Tibial nerve (tissue), 4 donors: ENCODE measurements at regions not wholly inside any gene's neighbourhood (a gene's known extent, or its start where the extent isn't known, plus 50 kb on each side); places are given as distances from the start of the nearest gene placed in this dataset.

ENCODE experiments used
- CTCF ChIP-seq, 5 experiments: fragments of 200-600 bp in 3 of 5; fragments of 450-650 bp in 2 of 5; sonication (generic) in 3 of 5; IDR thresholded peaks; one replicate each; pipeline ENCODE4 v1.5.1; 2016 to 2019; ENCODE audit warnings: antibody characterized with exemption in 5 of 5, mild to moderate bottlenecking in 3 of 5, moderate library complexity in 2 of 5
- EP300 ChIP-seq, 2 donors: sonication (generic); formaldehyde crosslinking; IDR thresholded peaks; one replicate each; pipeline ENCODE4 v1.6.1; 2017; ENCODE audit warnings: antibody characterized with exemption in 2 of 2, mild to moderate bottlenecking in 1 of 2
- POLR2A ChIP-seq, 2 donors: fragments of 450-650 bp; IDR thresholded peaks; one replicate each; pipeline ENCODE4 v1.6.1; 2017; ENCODE audit warnings: antibody characterized with exemption in 2 of 2, mild to moderate bottlenecking in 2 of 2, moderate library complexity in 2 of 2

GRCh38 chr6:130603391-130603790 lies 223.8 kb upstream of the SMLR1 start:
- no peak for TF ChIP-seq CTCF (IDR thresholded peaks at IDR 0.05)
- TF ChIP-seq POLR2A (IDR thresholded peaks at IDR 0.05), result no peak
- TF ChIP-seq EP300 (IDR thresholded peaks at IDR 0.05), result no peak
